Stimulated activated CD4-positive, alpha-beta T cell treated with anti-CD3 and anti-CD28 coated beads, Interleukin-2, amount 100 ng/mL, for 48 hours (primary cell): ENCODE measurements at regions not wholly inside any gene's neighbourhood (a gene's known extent, or its start where the extent isn't known, plus 50 kb on each side); places are given as distances from the start of the nearest gene placed in this dataset.

Source experiments
- DNase-seq, 2 donors: peaks; one replicate each; pipeline ENCODE4 v3.0.0-alpha.2; 2020

GRCh38 chr1:163761898-163762297, 440.1 kb downstream of the NUF2 start:
- no peak for DNase-seq

DNA sequence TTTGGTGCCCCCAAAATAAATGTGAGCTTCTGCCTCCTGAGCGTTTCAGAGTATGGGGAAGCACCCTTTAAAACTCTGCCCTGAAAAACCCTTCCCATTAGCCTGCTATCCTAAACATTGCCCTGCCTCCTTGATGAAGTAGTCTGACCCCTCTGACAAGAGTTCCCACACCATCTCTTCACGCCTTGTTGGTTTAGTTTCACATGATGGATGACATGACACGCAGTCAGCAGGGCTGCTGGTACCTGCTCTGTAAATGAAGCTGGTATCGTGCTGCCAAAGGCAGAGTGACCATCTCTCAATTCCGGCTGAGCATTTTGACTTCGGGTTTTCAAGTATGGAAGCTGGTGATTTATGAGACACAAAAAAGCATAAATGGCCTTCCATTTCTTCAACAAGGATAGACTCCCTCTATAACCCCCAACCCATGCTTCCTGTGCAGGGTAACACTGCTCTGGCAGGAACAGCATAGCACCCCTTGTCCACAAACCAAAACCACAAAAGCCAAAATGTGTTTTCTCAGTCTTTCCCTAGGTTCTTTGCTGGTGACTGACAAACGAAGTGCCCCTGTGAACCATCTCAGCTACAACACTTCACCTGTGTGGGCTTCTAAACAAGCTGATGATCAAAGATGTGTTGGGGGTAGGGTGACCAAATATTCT, 444.6 kb downstream of the NUF2 start:
- DNase-seq, result no peak

- no peak for DNase-seq
These were observed 446.8 kb downstream of the NUF2 start for GRCh38 chr1:163768576-163768975.

DNA sequence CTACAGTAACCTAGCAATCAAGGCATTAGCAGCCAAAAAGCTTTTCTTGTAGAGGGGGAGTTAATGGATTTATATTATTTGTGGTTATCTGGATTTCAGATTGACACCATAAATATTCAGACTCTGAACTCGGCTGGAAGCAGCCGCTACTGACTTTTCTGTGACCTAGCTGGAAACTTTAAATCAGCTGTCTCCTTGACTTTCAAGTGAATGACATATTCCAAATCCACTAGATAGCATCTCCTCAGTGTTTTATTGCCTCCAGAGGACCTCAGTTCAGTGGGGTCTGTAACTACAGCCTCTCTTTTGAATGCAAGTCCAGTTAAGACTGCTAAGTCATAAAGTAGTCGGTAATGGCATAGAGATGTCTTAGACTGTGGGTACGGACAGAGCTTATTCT, 448.5 kb downstream of the NUF2 start:
- no peak for DNase-seq

DNA sequence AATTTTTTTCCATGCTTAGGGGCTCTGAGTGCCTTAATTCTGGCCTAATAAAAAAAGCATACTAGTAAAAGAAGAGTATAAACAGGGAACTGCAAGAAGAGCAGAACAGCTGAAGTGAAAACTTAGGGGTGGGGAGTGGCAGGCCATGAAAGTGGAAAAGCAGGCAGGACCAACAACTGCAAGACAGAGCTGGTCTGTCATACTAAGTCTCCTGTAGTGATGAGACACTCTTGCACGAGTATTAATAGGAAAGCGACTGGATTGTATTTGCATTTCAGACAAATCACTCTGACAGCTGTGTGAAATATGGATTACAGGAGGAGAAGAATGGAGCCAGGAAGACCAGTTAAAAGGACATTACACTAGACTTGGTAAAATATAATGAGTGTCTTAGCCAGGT, 449.9 kb downstream of the NUF2 start:
- no peak for DNase-seq

DNA sequence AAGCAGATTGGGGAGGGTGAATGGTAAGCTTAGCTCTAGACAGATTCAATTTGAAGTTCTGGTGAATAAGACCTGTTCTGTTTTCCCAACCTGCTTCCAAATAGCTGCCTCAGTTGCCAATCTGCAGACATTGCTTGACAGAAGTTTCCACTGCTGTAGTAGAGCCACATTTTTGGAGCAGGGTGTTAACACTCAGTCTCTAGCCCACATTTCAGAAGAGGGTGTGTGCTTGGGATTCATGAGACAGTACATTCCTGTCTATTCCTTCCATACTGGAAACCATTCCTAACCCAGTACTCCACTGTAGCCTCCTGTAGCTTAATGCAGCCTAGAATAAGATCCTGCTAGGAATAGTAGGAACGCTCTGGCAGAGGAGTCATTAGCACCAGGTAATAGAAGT, 450.5 kb downstream of the NUF2 start:
- no peak for DNase-seq

GRCh38 chr1:163773396-163773795, 451.6 kb downstream of the NUF2 start:
- no peak for DNase-seq

DNA sequence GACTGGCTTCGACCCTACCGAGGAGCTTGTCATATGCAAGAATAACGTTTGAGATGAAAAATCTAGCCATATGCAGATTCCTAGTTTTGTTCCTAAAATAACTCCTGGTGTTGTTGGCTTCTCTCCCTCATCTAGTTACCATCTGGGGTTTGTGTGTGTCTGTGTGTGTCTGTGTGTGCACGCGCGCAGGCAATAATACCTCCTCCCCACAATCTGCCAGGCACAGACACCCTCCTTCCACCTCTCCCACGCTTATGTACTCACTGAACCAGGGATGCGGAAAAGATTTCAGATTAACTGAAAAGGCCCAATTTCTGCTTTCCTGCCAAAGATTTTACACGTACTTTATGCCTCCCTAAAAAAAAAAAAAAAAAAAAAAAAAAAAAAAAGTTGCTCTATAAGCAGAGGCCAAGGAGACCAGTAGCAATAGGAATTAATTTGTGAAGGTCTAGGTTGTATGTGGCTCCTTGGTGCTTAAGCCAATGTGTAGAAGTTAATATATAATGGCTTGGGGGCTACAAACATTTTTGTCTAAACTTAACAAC, 452.7 kb downstream of the NUF2 start:
- DNase-seq, result no peak

GRCh38 chr1:163774978-163775620, 453.3 kb downstream of the NUF2 start:
- DNase-seq, result no peak

DNA sequence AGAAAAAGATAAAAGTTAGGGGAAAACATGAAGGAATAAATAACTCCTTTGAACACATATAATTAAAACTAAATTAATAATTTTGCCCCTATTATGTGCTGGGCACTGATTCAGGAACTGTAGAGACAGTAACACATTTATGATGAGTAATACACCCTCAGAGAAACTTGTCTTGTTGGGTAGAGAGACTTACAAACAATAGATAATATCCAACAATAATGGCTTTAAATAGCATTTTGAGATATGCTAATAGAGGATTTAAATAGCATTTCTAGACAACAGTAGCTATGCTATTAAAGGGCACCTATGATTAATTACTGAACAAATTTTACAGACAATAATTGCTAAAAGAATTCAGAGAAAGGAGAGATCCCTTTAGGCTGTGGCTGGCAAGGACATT, 455.5 kb downstream of the NUF2 start:
- no peak for DNase-seq

GRCh38 chr1:163781146-163781545, 459.4 kb downstream of the NUF2 start:
- no peak for DNase-seq

DNA sequence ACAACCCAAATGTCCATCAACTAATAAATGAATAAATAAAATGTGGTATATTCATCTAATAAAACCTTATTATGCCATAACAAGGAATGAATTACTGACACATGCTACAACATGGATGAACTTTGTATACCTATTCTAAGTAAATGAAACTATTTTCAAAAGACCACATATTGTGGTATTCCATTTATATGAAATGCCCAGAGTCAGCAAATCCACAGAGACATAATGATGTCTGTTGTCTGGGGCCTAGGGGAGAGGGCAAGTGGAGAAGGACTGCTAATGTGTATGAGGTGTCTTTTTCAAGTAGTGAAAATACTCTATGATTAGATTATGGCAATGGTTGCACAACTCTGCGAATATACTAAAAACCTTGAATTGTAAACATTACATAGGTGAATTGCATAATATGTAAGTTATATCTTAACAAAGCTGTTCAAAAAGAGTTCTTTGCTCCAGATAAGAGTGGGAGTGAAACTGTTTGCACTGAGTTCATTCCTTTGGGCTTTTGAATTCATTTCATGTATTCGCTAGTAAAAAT, 464.2 kb downstream of the NUF2 start:
- no peak for DNase-seq

DNA sequence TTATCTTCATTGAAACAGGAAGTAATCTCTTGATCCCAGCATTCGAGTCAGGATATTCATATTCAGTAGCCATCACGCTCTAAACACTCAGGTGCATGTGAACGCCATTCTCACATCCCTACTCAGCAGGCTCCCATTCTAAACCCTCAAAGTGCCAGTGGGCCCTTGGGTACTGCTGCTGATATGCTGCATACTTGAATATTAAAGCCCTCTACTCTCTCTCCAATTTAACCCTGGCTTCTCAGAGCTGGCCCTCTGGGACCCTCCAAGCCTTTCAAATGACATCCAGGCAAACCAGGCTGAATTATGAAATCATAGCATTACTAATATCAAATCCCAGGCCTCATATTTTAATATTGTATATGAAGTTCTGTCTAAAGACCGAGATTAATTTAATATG, 468.2 kb downstream of the NUF2 start:
- DNase-seq, result no peak

DNA sequence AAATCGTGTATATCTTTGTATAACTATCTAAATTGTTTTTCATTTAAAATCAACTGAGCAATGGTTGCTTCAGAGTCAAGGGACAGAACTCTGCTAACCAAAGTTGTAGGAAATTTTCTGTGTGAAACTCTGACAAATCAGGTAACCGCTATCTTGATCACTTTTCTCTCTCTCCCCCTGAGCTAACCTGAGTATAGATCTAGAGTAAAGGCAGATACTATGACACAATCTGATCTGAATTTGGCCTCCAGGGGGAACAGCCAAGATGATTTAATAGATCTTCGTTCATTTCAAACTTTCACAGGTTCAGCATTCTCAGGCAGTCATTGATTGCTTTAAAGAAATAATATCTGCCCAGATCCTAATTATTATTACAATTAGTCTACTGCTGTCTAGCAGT, 472.8 kb downstream of the NUF2 start:
- no peak for DNase-seq

DNA sequence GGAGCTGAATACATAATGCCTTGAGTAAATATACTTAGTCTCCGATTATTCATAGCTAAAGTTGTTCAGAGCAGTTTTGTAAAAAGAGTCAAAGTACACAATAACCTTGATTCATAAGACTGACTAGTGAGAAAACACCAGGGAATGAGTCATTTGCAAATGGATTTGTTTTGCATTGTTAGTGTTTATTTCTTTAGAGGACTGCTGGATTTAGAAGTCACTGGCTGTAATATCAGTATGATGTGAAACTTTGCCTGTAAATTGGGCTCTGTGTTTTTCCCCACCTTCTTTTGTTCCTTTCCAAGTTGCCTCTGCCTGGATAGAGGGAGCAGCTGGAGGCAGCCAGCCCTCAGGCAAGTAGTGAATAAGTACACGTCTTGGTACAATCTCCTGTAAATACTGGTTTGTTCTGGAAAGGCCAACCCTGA, 474.7 kb downstream of the NUF2 start:
- no peak for DNase-seq

DNA sequence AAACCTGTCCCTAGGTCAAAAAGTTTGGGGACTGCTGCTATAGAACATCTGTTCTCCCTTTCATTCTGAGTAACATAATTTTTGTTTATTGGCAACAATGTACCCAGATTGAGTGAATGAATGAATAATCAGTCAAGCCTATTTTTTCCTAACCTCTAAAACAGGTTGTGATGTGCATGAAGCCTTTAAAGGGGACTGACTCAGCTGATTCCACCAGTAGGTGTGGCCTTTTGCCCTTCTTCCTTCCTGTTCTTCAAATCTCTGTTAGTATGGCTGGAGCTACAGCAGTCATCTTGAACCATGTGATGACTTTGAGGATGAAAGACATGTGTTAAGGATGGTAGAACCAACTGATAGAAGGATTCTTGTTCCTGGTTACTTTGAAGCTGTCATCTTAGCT, 476.1 kb downstream of the NUF2 start:
- DNase-seq, result no peak

DNA sequence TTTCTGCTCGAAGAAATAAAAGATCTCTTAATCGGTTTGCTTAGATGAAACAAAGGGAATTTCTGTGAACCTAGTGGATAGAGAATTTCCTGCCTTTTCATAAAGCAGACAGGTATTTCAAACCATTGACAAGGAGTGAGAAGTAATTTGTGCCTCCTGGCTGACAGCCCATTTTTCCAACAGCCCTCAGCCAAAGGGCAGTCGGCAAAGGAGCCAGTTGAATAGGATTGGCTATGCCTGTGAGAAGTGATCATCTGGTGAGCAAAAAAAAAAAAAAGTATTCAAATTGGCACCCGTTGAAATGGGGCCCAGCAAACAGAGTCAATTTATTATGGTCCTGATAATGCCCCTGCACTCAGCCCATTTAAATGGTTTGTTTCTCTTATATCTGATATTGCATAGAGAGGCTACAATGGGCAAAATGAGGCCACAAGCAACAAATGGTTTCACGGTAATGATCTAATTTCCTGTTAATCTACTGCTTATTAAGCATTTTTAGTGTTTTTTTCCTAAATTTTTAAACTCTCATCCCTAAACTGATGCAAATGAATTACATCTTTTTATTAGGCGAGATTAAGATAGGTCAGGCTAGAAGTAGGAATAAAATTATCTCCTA, 477.5 kb downstream of the NUF2 start:
- no peak for DNase-seq

GRCh38 chr1:163807331-163808049, 485.7 kb downstream of the NUF2 start:
- DNase-seq, result no peak

DNA sequence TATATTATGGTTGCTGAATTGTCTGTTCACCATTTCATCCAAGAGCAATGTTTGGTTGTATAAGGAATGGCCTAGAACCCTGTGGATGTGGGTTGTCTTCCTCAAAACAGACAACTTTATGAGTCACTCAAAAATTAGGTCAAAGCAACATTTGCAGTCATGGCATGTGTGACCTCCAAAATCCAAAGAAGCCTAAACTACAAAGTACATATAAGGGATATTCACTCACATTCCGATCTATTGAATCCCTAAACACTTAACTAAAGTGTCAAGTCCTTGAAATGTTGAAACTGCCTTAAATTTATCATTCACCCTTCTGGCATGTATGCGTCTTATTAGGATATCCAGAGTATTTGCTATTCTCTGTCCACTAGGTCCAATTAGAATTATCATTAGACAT, 491.5 kb downstream of the NUF2 start:
- no peak for DNase-seq

DNA sequence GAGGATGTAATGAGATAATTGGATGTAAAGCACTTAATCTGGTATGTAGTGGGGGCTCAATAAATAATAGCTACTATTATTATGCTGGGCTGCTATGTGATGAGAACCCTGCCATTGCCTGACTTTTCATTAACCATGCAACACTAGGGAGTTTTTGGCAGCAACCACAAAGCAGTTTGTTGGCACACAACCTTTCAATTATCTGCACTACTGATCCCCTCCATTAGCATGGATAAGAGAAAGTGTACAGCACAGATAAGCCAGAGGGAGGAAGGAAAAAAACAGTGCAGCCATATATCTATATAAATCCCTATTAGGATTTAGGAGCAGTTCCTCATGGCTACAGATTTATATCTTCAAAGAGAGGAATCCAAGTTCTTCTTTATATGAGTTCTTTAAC, 498.5 kb downstream of the NUF2 start:
- no peak for DNase-seq

GRCh38 chr1:163820766-163821165, 499.0 kb downstream of the NUF2 start:
- DNase-seq, result no peak

- no peak for DNase-seq
These were observed 499.9 kb downstream of the NUF2 start for GRCh38 chr1:163821679-163822078.

GRCh38 chr1:163823017-163823416, 501.3 kb downstream of the NUF2 start:
- DNase-seq, result no peak
